Hematopoietic multipotent progenitor cell treated with erythropoietin and hydrocortisone succinate and interleukin-3 and kit ligand, for 17 days (in vitro differentiated cells): ENCODE measurements at regions not wholly inside any gene's neighbourhood (a gene's known extent, or its start where the extent isn't known, plus 50 kb on each side); places are given as distances from the start of the nearest gene placed in this dataset.
"Not testable (repeated sequence)": the region's sequence is repeated elsewhere in the genome, so short reads cannot be mapped to it uniquely, and the experiment has no call there.

Experiments used
- DNase-seq: peaks from one replicate; pipeline ENCODE4 v3.0.0-alpha.2; 2015; ENCODE audit warnings: low spot score

- no peak for DNase-seq
Measured at GRCh38 chr3:36077320-36077719, 303.0 kb upstream of the STAC start.

- not testable (repeated sequence) for DNase-seq
Measured at GRCh38 chr3:36082958-36083357, 297.3 kb upstream of the STAC start.

- no peak for DNase-seq
Measured at GRCh38 chr3:36095238-36095637, 285.1 kb upstream of the STAC start.

- no peak for DNase-seq
Measured at GRCh38 chr3:36097209-36097608, 283.1 kb upstream of the STAC start.

GRCh38 chr3:36114353-36114752 is 266.0 kb upstream of the STAC start:
- DNase-seq = no peak

- no peak for DNase-seq
Measured at GRCh38 chr3:36124118-36124796, 256.0 kb upstream of the STAC start.

GRCh38 chr3:36132214-36132613 is 248.1 kb upstream of the STAC start:
- DNase-seq = no peak

GRCh38 chr3:36135863-36136262 is 244.4 kb upstream of the STAC start:
- no peak for DNase-seq

GRCh38 chr3:36142746-36143145 is 237.6 kb upstream of the STAC start:
- no peak for DNase-seq

- no peak for DNase-seq
Measured at GRCh38 chr3:36146404-36146803, 233.9 kb upstream of the STAC start.

GRCh38 chr3:36147934-36148558 is 232.3 kb upstream of the STAC start:
- DNase-seq = no peak

GRCh38 chr3:36149447-36149865 is 230.8 kb upstream of the STAC start:
- no peak for DNase-seq

- DNase-seq = no peak
Measured at GRCh38 chr3:36155515-36155914, 224.8 kb upstream of the STAC start.

- DNase-seq = no peak
Measured at GRCh38 chr3:36164400-36164799, 215.9 kb upstream of the STAC start.

GRCh38 chr3:36165509-36166290 is 214.6 kb upstream of the STAC start:
- no peak for DNase-seq

GRCh38 chr3:36166477-36166876 is 213.8 kb upstream of the STAC start:
- no peak for DNase-seq

GRCh38 chr3:36172699-36173098 is 207.6 kb upstream of the STAC start:
- DNase-seq = no peak

GRCh38 chr3:36175113-36175812 is 205.0 kb upstream of the STAC start:
- DNase-seq = no peak

GRCh38 chr3:36175916-36176461 is 204.3 kb upstream of the STAC start:
- no peak for DNase-seq

GRCh38 chr3:36178018-36178417 is 202.3 kb upstream of the STAC start:
- DNase-seq = no peak

GRCh38 chr3:36182024-36182423 is 198.3 kb upstream of the STAC start:
- no peak for DNase-seq

- DNase-seq = not testable (repeated sequence)
Measured at GRCh38 chr3:36187197-36187596, 193.1 kb upstream of the STAC start.
